ENCODE measurements at regions not wholly inside any gene's neighbourhood (a gene's known extent, or its start where the extent isn't known, plus 50 kb on each side); places are given as distances from the start of the nearest gene placed in this dataset.
"Not testable (repeated sequence)": the region's sequence is repeated elsewhere in the genome, so short reads cannot be mapped to it uniquely, and the experiment has no call there.

GRCh38 chr22:48822278-48823233 is 1005.1 kb downstream of the BRD1 start:
- Histone ChIP-seq H3K27me3 (ENCODE audit: insufficient read depth, low read length) (no peaks in the 10 kb centered on the region), H3K4me1 (ENCODE audit: insufficient read depth, low read length) (no peaks in the 10 kb centered on the region), H3K4me3 (ENCODE audit: low read length) (no peak overlapping the region), H3K9me3 (ENCODE audit: low read depth, low read length) (no peaks in the 10 kb centered on the region)

DNA sequence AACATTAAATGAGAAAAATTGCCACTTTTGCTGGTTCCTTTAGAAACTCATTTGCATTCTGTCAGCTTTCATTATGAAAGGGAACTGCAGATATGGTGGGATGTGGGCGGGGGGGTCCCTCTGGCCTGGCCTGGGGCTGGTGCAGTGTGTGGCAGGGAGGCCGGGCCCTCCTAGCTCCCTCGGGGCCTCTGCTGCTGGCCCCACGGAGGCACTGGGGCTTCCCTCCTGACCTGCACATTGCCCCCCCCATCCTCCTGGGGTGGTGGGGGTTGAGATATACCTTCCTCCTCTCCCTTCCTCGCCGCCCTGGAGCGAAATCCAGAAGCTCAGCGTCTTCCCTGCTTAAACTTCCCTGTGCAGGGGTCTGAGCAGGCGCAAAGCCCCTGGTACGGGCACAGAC is 1005.9 kb downstream of the BRD1 start:
- Histone ChIP-seq H3K27me3 (ENCODE audit: insufficient read depth, low read length) (no peaks in the 10 kb centered on the region), H3K4me3 (ENCODE audit: low read length) (no peak overlapping the region), H3K9me3 (ENCODE audit: low read depth, low read length) (no peaks in the 10 kb centered on the region), H3K4me1 (ENCODE audit: insufficient read depth, low read length) (no peaks in the 10 kb centered on the region)

- H3K4me3 ChIP-seq (ENCODE audit: low read length): no peak overlapping the region
- no peaks in the 10 kb centered on the region for H3K27me3 ChIP-seq (ENCODE audit: insufficient read depth, low read length)
- no peaks in the 10 kb centered on the region for H3K9me3 ChIP-seq (ENCODE audit: low read depth, low read length)
- H3K4me1 ChIP-seq (ENCODE audit: insufficient read depth, low read length): no peaks in the 10 kb centered on the region
These were observed 1006.4 kb downstream of the BRD1 start for GRCh38 chr22:48821346-48821690.

GRCh38 chr22:48820481-48821345 is 1007.0 kb downstream of the BRD1 start:
- H3K4me1 ChIP-seq (ENCODE audit: insufficient read depth, low read length): no peaks in the 10 kb centered on the region
- no peaks in the 10 kb centered on the region for H3K27me3 ChIP-seq (ENCODE audit: insufficient read depth, low read length)
- H3K9me3 ChIP-seq (ENCODE audit: low read depth, low read length): no peaks in the 10 kb centered on the region
- H3K4me3 ChIP-seq (ENCODE audit: low read length): no peak overlapping the region

DNA sequence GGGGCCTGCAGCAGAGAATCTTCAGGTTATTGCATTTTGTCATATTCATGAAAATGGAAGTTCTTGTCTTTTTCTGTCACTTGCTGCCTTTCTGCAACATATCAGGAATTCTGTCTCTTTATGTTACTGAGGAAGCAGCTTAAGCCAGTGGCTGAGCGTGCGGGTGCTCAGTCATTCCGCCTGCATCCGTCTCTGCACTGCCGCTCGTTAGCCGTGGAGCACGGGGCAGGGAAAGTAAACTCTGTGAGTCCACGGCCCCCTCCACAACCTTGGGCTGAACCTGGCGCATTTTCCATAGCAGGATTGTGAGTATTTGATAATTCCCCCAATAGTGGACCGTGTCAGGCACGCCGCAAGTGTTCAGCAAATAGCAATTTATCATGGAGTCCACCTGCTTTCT is 1007.7 kb downstream of the BRD1 start:
- Histone ChIP-seq H3K27me3 (ENCODE audit: insufficient read depth, low read length) (no peaks in the 10 kb centered on the region), H3K9me3 (ENCODE audit: low read depth, low read length) (no peaks in the 10 kb centered on the region), H3K4me3 (ENCODE audit: low read length) (no peak overlapping the region), H3K4me1 (ENCODE audit: insufficient read depth, low read length) (no peaks in the 10 kb centered on the region)

DNA sequence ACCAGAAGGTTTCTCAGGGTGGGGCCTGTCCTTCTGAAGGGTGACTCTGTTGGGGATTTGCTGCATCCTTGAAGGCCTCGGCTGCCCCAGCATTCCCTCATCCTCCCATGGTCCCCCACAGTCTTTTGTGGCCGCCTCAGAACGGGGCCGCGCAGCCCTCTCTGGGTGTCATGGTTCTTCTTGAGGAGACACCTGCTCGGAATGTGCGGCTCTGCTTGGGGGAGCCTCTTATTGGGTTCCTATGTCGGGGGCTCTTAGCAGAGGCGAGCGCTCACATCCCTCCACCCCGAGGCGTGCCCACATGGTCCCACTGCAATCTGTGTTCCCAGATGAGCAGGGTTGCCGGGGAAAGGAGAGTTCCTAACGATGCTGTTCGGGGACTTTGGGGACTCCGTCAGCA is 1008.4 kb downstream of the BRD1 start:
- Histone ChIP-seq H3K27me3 (ENCODE audit: insufficient read depth, low read length) (no peaks in the 10 kb centered on the region), H3K9me3 (ENCODE audit: low read depth, low read length) (no peaks in the 10 kb centered on the region), H3K4me1 (ENCODE audit: insufficient read depth, low read length) (no peaks in the 10 kb centered on the region), H3K4me3 (ENCODE audit: low read length) (no peak overlapping the region)

DNA sequence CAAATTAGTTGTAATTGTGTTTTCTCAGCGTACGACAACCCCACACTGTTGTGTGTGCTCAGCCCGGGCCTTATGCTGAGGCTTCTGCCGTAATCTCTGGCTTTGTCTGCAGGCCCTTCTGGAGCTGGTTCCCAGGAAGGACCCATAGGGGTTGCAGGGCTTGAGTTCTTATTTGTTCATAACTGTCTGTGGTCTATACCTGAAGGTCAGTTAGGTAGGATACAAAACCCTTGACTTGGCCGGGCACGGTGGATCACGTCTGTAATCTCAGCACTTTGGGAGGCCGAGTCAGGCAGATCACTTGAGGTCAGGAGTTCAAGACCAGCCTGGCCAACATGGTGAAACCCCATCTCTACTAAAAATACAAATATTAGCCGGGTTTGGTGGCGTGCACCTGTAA is 1010.2 kb downstream of the BRD1 start:
- not testable (repeated sequence) for H3K4me3 ChIP-seq (ENCODE audit: low read length); H3K27me3 ChIP-seq (ENCODE audit: insufficient read depth, low read length); H3K9me3 ChIP-seq (ENCODE audit: low read depth, low read length); H3K4me1 ChIP-seq (ENCODE audit: insufficient read depth, low read length)

DNA sequence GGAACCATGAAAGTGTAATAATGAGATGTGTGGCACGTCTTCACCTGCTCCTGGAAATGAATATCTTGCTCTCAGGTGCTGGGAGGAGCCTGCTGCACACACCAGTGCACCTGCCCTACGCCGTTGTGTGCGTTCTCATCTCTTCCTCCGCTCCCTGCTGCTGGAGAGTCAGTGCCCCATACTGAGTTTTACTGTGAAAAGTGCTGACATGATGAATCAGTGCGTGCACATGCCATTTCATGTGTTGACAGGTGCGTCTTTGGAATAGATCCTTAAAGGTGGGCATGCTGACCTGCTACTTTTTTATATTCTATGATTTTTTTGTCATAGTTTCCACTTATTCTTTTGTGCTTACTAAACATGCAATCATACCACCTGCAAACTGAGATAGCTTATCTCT is 1015.8 kb downstream of the BRD1 start:
- Histone ChIP-seq H3K27me3 (ENCODE audit: insufficient read depth, low read length) (no peaks in the 10 kb centered on the region), H3K4me3 (ENCODE audit: low read length) (no peak overlapping the region), H3K4me1 (ENCODE audit: insufficient read depth, low read length) (no peaks in the 10 kb centered on the region), H3K9me3 (ENCODE audit: low read depth, low read length) (no peaks in the 10 kb centered on the region)

GRCh38 chr22:48808038-48808960 is 1019.4 kb downstream of the BRD1 start:
- no peaks in the 10 kb centered on the region for H3K4me1 ChIP-seq (ENCODE audit: insufficient read depth, low read length)
- no peak overlapping the region for H3K4me3 ChIP-seq (ENCODE audit: low read length)
- H3K27me3 ChIP-seq (ENCODE audit: insufficient read depth, low read length): no peaks in the 10 kb centered on the region
- no peaks in the 10 kb centered on the region for H3K9me3 ChIP-seq (ENCODE audit: low read depth, low read length)

GRCh38 chr22:48807155-48807554 is 1020.5 kb downstream of the BRD1 start:
- Histone ChIP-seq H3K9me3 (ENCODE audit: low read depth, low read length) (no peaks in the 10 kb centered on the region), H3K27me3 (ENCODE audit: insufficient read depth, low read length) (no peaks in the 10 kb centered on the region), H3K4me3 (ENCODE audit: low read length) (no peak overlapping the region), H3K4me1 (ENCODE audit: insufficient read depth, low read length) (no peaks in the 10 kb centered on the region)

GRCh38 chr22:48806227-48806781 is 1021.4 kb downstream of the BRD1 start:
- Histone ChIP-seq H3K4me1 (ENCODE audit: insufficient read depth, low read length) (no peaks in the 10 kb centered on the region), H3K27me3 (ENCODE audit: insufficient read depth, low read length) (no peaks in the 10 kb centered on the region), H3K4me3 (ENCODE audit: low read length) (no peak overlapping the region), H3K9me3 (ENCODE audit: low read depth, low read length) (no peaks in the 10 kb centered on the region)

GRCh38 chr22:48805516-48805915 is 1022.2 kb downstream of the BRD1 start:
- Histone ChIP-seq H3K4me1 (ENCODE audit: insufficient read depth, low read length) (no peaks in the 10 kb centered on the region), H3K4me3 (ENCODE audit: low read length) (no peak overlapping the region), H3K27me3 (ENCODE audit: insufficient read depth, low read length) (no peaks in the 10 kb centered on the region), H3K9me3 (ENCODE audit: low read depth, low read length) (no peaks in the 10 kb centered on the region)

GRCh38 chr22:48804811-48805301 is 1022.8 kb downstream of the BRD1 start:
- H3K4me1 ChIP-seq (ENCODE audit: insufficient read depth, low read length): no peaks in the 10 kb centered on the region
- H3K4me3 ChIP-seq (ENCODE audit: low read length): no peak overlapping the region
- H3K27me3 ChIP-seq (ENCODE audit: insufficient read depth, low read length): no peaks in the 10 kb centered on the region
- H3K9me3 ChIP-seq (ENCODE audit: low read depth, low read length): no peaks in the 10 kb centered on the region

All from mononuclear cell (primary cell).